Left forelimb (tissue), 1 donor: ENCODE measurements at regions not wholly inside any gene's neighbourhood (a gene's known extent, or its start where the extent isn't known, plus 50 kb on each side); places are given as distances from the start of the nearest gene placed in this dataset.

Experiments
- DNase-seq: peaks from one replicate; pipeline ENCODE4 v3.0.0-alpha.2; 2018; ENCODE audit warnings: low spot score

- no peak for DNase-seq
Measured at GRCh38 chr10:130792096-130792845, 519.2 kb downstream of the TCERG1L start.

DNA sequence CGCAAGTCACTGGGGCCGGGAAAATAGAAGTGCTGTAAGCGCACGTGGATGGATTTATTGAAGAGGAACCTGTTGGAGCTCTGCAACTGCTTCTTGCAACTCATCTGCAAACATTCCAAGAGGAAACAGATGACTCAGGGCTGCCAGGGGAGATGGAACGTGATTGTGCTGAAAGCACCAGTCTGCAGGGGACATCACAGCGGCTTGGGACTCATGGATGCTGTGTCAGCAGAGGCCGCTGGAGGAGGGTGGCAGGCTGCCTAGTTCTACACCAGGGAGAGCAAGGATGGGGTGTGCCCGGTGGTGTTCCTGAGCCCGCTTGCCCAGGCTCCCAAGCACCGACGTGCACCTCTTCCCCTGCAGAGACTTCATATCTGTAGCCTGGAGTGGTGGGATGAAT is 515.7 kb downstream of the TCERG1L start:
- DNase-seq, result no peak

GRCh38 chr10:130799532-130799931 is 512.0 kb downstream of the TCERG1L start:
- no peak for DNase-seq

GRCh38 chr10:130800281-130800680 is 511.2 kb downstream of the TCERG1L start:
- no peak for DNase-seq

- no peak for DNase-seq
Measured at GRCh38 chr10:130801276-130801675, 510.2 kb downstream of the TCERG1L start.

DNA sequence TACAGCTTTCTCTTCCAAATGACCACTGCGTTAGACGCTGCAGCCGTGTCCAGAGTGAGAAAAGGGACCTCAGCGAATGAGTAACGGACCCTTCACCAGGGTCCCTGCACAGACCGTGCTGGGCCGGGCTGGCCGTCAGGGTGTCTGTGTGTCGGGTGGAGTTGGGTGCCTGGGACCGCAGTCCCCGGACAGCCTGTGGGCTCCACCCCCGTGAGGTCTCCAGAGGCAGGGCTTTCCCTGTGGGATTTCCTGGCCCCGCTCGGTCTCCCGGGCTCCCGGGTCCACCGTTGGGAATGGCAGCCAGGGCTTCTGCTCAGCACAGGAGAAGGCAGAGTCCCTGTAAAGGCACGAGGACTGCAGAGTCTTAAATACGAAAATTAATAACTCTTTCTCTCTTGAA is 509.7 kb downstream of the TCERG1L start:
- peak; percentile 14 for DNase-seq

- DNase-seq, result no peak
Measured at GRCh38 chr10:130802301-130802700, 509.2 kb downstream of the TCERG1L start.

GRCh38 chr10:130804281-130804680 is 507.2 kb downstream of the TCERG1L start:
- DNase-seq, result no peak

GRCh38 chr10:130804778-130805634 is 506.5 kb downstream of the TCERG1L start:
- DNase-seq, result no peak

DNA sequence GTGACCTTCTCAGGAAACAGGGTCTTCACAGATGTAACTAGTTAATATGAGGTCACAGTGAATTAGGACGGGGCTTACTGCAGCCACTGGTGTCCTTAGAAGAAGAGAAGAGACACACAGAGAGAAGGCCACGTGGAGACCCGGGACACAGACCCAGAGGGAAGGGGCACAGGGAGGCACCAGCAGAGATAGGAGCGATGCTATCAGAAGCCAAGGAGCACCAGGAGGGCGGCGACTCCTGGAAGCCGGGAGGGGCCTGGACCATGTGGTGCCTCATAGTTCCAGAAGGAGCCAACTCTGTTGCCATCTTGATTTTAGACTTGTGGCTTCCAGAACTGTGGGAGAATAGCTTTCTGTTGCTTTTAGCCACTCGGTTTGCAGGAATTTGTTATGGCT is 505.9 kb downstream of the TCERG1L start:
- DNase-seq, result no peak

DNA sequence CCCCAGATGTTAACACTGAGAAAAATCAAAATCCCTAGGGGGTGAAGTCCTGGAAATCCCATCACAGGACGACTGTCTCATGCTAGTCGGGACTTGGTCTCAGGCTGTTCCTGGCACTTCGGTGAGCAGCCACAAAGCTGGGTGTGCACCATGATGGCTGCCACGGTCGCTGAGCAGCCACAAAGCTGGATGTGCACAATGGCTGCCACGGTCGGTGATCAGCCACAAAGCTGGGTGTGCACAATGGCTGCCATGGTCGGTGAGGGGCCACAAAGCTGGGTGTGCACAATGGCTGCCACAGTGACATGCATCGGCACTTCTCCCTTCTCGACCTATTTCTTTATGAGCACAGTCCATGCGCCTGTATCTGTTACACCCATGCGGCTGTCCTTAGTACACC is 505.1 kb downstream of the TCERG1L start:
- no peak for DNase-seq

GRCh38 chr10:130807096-130807495 is 504.4 kb downstream of the TCERG1L start:
- DNase-seq, result no peak

GRCh38 chr10:130807721-130808120 is 503.8 kb downstream of the TCERG1L start:
- no peak for DNase-seq

DNA sequence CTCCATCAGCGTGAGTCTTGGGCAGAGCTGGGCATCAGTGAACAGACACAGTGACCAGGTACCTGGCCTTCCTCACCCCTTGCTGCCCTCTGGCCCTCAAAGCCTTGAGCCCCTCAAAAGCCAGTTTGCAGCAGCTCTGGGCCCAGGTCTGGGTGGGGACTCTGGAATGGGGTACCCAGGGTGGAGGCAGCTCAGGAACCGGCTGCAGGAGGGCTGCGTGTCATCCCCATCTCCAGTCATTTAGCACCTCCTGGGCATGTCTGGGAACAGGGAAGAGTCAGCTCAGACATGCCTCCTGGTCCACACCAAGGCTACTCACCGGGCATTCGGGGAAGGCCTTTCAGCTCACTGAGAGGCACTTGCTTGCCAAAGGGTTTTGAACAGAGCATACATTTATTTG is 503.3 kb downstream of the TCERG1L start:
- DNase-seq, result no peak

DNA sequence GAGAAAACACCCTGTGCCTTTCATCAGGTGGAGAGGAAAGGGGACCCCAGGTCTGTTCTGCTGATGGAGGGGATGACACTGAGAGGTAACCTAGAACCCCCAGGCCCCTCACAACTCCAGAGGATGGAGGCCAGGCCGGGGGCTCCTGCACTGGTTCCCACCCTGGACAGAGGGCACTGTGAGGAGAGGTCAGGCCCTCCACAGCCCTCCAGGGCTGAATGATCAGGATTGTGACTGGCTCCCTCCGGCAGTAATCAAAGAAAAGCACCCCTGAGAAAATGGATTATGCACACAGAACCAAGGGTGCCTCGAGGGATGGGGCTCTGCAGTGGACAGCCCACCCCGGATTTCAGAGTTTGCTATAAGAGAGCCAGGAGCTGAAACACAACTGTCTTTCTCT is 502.8 kb downstream of the TCERG1L start:
- no peak for DNase-seq

DNA sequence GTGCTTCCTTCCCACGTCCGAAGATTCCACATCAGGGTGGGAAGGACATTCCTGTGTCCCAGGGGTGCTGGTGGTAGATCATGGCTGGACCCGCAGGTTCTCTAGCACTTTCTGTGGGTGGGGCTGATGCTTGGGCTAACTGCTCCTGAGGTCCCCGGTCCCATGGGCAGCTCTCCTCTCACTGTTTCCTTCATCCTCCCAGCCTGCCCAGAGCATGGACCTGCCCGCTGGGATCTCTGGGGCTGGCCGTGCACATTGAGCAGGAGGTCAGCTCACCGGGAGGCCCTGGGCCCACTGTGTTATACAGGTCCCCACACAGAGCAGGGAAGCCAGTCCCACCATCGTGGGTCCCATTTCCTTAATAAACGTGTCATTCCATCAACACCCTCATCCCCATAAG is 502.3 kb downstream of the TCERG1L start:
- no peak for DNase-seq

GRCh38 chr10:130809761-130810515 is 501.6 kb downstream of the TCERG1L start:
- no peak for DNase-seq

DNA sequence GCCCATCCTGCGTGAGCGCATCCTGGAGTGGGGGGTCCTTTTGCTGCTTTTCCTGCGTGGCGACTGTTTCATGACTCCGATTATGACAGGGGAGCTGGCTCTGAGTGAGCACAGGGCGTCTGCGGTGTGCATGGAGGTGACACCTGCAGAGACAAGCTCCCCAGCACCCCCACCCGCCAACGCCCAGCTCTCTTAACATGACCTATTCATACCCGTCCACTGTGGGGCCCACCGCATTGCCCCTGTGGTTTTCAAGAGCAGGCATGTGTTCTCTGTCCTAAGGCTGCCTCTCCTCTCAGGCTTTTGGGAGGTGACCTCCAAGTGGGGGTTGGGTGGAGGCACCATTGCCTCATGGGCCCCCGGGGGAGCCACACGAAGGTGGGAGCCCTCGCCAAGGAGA is 500.7 kb downstream of the TCERG1L start:
- DNase-seq, result no peak

DNA sequence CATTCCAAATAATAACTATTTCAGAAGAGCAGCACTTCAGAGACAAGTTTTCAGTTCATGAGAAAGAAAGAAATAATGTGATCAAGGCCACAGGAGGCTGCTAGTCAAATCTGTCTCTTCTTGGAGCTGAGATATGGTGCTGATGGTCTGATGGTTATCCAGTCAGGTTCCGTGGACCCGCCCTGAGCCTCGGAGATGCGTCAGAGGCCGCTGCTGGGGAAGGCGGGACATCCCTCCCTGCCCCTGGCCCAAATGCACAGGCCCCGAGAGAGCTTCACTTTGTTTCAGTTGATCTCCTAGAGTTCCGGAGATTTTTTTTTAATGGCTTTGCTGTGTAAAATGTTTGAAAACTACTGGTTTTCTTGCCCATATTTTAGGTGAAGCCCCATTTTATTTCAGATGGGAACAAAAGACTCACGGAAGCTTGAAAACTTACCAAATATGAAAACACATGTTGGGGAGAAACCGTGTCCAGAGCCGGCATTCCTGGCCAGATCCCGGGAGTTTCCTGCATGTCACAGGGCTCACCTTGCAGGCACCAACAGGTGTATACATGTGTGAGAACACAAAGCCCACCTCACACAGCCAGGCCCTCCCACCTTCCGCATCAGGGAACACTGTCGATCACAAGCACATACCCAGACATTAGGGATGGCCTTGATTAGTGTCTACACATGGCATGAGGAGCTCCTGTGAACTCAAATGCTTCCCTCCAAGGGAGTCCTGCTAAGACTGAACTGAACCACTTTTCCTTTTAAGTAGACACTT is 499.0 kb downstream of the TCERG1L start:
- no peak for DNase-seq

- DNase-seq, result no peak
Measured at GRCh38 chr10:130814610-130815009, 496.9 kb downstream of the TCERG1L start.

- no peak for DNase-seq
Measured at GRCh38 chr10:130816116-130816901, 495.2 kb downstream of the TCERG1L start.
